ENCODE measurements at regions not wholly inside any gene's neighbourhood (a gene's known extent, or its start where the extent isn't known, plus 50 kb on each side); places are given as distances from the start of the nearest gene placed in this dataset.

DNA sequence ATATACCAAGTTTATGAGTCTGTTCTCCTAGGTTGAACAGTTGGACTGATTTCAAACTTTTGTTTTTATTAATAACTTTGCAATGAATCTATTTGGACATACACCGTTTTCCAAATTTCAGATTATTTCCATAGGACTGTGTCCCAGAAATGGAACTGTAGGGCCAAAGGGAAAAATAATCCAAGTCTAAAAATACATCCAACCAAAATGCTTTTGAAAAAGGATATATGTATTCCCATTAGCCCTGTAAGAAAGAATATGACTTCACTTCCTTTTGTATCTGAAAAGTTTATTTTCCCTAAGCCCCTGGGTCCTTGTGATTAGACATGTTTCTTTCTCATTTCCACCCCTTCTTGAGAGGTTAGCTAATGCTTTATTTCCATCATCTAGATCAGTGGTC, 434.2 kb upstream of the MKI67 start:
- no peaks in the 10 kb centered on the region for H3K4me1 ChIP-seq
- H3K4me3 ChIP-seq = no peak overlapping the region
- TF ChIP-seq POLR2A (IDR thresholded peaks at IDR 0.05) = no peak
- TF ChIP-seq, protein P1, sequence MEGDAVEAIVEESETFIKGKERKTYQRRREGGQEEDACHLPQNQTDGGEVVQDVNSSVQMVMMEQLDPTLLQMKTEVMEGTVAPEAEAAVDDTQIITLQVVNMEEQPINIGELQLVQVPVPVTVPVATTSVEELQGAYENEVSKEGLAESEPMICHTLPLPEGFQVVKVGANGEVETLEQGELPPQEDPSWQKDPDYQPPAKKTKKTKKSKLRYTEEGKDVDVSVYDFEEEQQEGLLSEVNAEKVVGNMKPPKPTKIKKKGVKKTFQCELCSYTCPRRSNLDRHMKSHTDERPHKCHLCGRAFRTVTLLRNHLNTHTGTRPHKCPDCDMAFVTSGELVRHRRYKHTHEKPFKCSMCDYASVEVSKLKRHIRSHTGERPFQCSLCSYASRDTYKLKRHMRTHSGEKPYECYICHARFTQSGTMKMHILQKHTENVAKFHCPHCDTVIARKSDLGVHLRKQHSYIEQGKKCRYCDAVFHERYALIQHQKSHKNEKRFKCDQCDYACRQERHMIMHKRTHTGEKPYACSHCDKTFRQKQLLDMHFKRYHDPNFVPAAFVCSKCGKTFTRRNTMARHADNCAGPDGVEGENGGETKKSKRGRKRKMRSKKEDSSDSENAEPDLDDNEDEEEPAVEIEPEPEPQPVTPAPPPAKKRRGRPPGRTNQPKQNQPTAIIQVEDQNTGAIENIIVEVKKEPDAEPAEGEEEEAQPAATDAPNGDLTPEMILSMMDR (IDR thresholded peaks at IDR 0.05) = no peak
- no peaks in the 10 kb centered on the region for H3K9me3 ChIP-seq
- no peak overlapping the region for H3K27ac ChIP-seq
- no peaks in the 10 kb centered on the region for H3K27me3 ChIP-seq
- DNase-seq (no peak), ATAC-seq (no peak)
- intact Hi-C loops (cut with DNase I) = no loop called here
- no peaks in the 10 kb centered on the region for H3K36me3 ChIP-seq
- WGBS (ENCODE audit: insufficient coverage, low coverage, low lambda C conversion rate, missing lambda C conversion rate) = 56% methylated on average over 1 of the region's 1 CpG

DNA sequence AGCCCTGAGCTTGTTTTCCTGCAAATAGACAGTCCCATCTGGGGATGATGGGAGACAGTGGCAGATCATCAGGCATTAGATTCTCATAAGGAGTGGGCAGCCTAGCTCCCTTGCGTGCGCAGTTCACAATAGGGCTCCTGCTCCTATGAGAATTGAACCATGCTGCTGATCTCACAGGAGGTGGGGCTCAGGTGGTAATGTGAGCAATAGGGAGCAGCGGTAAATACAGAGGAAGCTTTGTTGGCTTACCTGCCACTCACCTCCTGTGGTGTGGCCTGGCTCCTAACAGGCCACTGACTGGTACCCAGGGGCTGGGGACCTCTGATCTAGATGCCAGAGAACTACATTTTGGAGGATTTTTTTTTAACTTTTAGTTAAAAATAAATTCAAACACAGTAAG, 434.8 kb upstream of the MKI67 start:
- H3K36me3 ChIP-seq = no peaks in the 10 kb centered on the region
- H3K27ac ChIP-seq = no peak overlapping the region
- no peak overlapping the region for H3K4me3 ChIP-seq
- no peaks in the 10 kb centered on the region for H3K9me3 ChIP-seq
- no peaks in the 10 kb centered on the region for H3K27me3 ChIP-seq
- intact Hi-C loops (cut with DNase I) = no loop called here
- ATAC-seq (no peak), DNase-seq (no peak)
- TF ChIP-seq, protein P1 (IDR thresholded peaks at IDR 0.05) = no peak
- no peak for TF ChIP-seq POLR2A (IDR thresholded peaks at IDR 0.05)
- 95% methylated on average over 3 of the region's 3 CpGs for WGBS (ENCODE audit: insufficient coverage, low coverage, low lambda C conversion rate, missing lambda C conversion rate)
- no peaks in the 10 kb centered on the region for H3K4me1 ChIP-seq

DNA sequence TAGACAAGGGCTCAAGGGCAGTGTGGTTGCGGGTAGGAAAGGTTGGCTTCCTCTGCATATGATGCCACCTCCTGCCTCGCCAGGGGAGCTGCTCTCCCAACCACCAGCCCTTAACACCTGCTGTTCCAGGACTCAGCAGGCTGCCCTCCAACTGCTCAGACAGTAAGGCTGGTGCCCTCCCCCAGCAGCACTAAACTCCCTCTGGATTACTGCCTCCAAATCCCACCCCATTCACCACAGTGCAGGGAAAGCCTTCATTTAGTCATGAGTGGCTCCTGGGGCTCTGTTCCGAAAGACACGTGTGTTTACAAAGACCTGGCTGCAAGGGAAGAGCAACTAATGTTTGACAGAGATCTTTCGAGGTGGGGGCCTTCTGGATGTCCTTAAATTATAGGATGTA, 437.2 kb upstream of the MKI67 start:
- Histone ChIP-seq H3K9me3 (no peaks in the 10 kb centered on the region), H3K27ac (no peak overlapping the region), H3K4me1 (no peaks in the 10 kb centered on the region), H3K36me3 (no peaks in the 10 kb centered on the region), H3K27me3 (no peaks in the 10 kb centered on the region), H3K4me3 (no peak overlapping the region)
- DNase-seq (no peak), ATAC-seq (no peak)
- WGBS (ENCODE audit: insufficient coverage, low coverage, low lambda C conversion rate, missing lambda C conversion rate) = 61% methylated on average over 4 of the region's 5 CpGs
- intact Hi-C loops (cut with DNase I) = no loop called here
- TF ChIP-seq, protein P1 (IDR thresholded peaks at IDR 0.05) = no peak
- no peak for TF ChIP-seq POLR2A (IDR thresholded peaks at IDR 0.05)

DNA sequence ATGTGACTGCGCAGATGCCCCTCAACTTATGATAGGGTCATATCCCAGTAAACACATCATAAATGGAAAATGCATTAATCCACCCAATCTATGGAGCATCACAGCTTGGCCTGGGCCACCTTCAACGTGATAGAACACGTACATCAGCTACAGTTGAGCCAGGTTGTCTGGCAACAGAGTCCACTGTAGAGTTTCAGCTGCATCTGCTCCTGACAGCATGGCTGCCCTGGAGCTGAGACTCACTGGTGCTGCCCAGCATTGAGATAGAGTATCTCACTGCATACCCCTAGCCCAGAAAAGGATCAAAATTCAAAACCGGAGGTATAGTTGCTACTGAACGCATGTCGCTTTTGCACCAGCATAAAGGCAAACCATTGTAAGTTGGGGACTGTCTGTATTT, 437.7 kb upstream of the MKI67 start:
- DNase-seq (no peak), ATAC-seq (no peak)
- intact Hi-C loops (cut with DNase I) = no loop called here
- no peak overlapping the region for H3K27ac ChIP-seq
- no peaks in the 10 kb centered on the region for H3K9me3 ChIP-seq
- H3K36me3 ChIP-seq = no peaks in the 10 kb centered on the region
- H3K27me3 ChIP-seq = no peaks in the 10 kb centered on the region
- 65% methylated on average over 5 of the region's 6 CpGs for WGBS (ENCODE audit: insufficient coverage, low coverage, low lambda C conversion rate, missing lambda C conversion rate)
- no peaks in the 10 kb centered on the region for H3K4me1 ChIP-seq
- TF ChIP-seq, protein P1 (IDR thresholded peaks at IDR 0.05) = no peak
- no peak for TF ChIP-seq POLR2A (IDR thresholded peaks at IDR 0.05)
- no peak overlapping the region for H3K4me3 ChIP-seq

DNA sequence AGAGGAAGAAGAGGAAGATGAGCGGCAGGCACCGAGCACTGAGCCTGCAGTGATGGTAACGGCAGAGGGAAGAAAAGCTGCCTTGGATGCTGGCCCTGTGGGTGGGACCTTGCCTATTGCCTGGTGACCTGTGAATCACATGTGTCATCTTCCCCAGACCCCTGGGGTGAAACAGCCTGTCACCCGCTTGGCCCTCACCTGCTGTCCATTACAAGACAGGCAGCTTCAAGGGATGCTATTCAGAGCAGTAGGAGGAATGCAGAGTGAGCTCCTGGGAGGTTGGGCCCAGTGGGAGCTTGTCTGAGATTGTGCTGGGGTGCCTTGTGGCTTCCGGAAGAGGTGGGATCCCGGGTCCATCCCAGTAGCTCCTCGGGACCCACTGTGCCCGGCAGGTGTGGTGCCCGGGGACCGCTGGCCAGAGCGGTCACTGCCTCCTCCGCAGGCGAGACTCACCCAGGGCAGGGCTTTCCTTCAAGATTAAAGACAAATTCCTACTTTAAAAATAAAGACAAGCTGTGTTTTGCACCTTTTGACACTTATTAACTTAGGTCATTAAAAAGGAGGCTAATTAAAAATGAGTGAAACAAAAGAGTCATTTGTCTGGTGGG, 440.2 kb upstream of the MKI67 start:
- DNase-seq = no peak
- TF ChIP-seq, protein P1 (IDR thresholded peaks at IDR 0.05) = no peak
- no peak for TF ChIP-seq POLR2A (IDR thresholded peaks at IDR 0.05)

More for the DNA sequence above, 440.2 kb upstream of the MKI67 start:
- ATAC-seq = no peak
- H3K27ac ChIP-seq = no peak overlapping the region
- H3K4me1 ChIP-seq = no peaks in the 10 kb centered on the region
- intact Hi-C loops (cut with DNase I) = no loop called here
- H3K4me3 ChIP-seq = no peak overlapping the region
- H3K9me3 ChIP-seq = no peaks in the 10 kb centered on the region
- H3K27me3 ChIP-seq = no peaks in the 10 kb centered on the region
- 50% methylated on average over 4 of the region's 13 CpGs for WGBS (ENCODE audit: insufficient coverage, low coverage, low lambda C conversion rate, missing lambda C conversion rate)
- H3K36me3 ChIP-seq = no peaks in the 10 kb centered on the region
